ENCODE measurements at regions not wholly inside any gene's neighbourhood (a gene's known extent, or its start where the extent isn't known, plus 50 kb on each side); places are given as distances from the start of the nearest gene placed in this dataset.

DNA sequence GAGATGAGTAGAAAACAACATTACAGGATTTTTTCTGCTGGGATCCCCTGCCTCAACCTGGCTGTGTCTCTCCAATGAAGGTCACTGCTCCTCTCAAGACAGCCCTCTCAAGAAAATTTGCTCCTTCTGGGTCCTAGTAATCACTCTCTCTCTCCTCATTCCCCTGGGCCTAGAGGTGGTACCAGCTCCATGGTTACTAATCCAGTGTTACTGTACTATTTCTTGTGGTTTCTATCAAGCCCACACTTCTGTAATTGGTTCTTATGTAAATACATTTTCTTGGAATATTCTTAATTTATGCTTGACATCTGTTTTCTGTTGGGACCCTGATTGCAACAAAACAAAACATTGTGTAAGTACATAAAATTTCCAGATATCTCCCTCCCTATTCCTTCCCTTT is 123.8 kb upstream of the RORB start:
- TF ChIP-seq YY1 (IDR thresholded peaks at IDR 0.05; ENCODE audit: insufficient read depth, insufficient read length) (no peak), SUZ12 (IDR thresholded peaks at IDR 0.05; ENCODE audit: extremely low read depth, insufficient read depth, insufficient read length) (no peak)
